COR-L47 (cell line): ENCODE measurements at regions not wholly inside any gene's neighbourhood (a gene's known extent, or its start where the extent isn't known, plus 50 kb on each side); places are given as distances from the start of the nearest gene placed in this dataset.

Experiments
- DNase-seq: peaks from one replicate; lab custom pipeline; 2025; lab: John Stamatoyannopoulos, UW

DNA sequence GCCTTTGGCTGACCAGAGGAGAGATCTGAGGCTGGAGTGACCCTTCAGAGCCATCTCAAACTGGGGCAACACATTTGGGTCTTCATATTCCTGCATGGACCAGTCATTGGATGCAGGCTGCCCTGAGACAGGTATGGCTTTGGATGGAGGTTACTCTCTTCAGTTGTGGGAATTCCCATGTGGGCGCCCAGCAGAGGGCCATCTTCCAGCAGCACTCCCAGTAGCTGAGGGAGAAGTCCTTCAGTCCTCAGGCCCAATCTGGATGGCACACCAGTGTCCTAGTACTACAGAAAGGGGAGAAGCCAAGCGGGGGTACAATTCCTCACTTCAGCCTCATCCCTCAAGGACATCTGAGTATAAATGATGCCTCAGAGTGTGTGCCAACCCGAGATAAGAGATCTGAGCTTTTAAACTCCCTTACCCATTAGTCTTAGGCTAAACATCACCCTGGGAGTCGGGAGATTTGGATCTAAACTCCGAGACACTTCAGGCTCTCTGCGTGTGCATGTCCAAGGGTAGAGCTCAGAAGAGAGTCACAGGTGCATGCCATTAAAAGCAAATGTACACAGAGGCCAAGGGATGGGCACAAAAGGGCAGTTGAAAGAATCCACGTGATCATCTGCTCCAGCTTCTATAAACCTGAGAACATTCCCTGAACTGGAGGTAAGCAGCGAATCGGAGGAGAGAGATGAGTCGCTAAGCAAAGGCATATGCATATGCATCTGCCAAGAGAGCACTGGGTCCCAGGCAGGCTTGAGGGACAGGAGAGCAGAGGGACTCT, 204.6 kb downstream of the CD83 start:
- no peak for DNase-seq

DNA sequence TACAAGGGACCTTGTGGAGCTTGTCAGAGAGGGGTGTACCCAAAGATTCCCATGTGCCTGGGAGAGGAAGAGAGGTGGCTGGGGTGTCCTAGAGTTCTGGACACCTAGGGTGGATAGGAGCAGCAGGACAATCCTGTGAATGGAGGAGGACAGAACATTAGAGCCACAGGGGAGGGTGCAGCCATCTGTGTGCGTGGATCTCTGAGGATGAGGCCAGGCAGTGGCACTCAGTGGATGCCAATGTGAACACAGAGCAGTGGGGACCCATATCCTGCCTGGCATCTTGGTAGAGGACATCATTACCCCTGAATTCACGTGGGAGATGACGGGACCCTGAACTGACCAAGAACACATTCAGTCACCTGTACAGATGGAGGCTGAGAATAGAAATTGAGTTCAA, 205.3 kb downstream of the CD83 start:
- DNase-seq = no peak

GRCh38 chr6:14326774-14327173, 209.2 kb downstream of the CD83 start:
- DNase-seq = no peak

GRCh38 chr6:14328163-14328562, 210.6 kb downstream of the CD83 start:
- DNase-seq = no peak

DNA sequence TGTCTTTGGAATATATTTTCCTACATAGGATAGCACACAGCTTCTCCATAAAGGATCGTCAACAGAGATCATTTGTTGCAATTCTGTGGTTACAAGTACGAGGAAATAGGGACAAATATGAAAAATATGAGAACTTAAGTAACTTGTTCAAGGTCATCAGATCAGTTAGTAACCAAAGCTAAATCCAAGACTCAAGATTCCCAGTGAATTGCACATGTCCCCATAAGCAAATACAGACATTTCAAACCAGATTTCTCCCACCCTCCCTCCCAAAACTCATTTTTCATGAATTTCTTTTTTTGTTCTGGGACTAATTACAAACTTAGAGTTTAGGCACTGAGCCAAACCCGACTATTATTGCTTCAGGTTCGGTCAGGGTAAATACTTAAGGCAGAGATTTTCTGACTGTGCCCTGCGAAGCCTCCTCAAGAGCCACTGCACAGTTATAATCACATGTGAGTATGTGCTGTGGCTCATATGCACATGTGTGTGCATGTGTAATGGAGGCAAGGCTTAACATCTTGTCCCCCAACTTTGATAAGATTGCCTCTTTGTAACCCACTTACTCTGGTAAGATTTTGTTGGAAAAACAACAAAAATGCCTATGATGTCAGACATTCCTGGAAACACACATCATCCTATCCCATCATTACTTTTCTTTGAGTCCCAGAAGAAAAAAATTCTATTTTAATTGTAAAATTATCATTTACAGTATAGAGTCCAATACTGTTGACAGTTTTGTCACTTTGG, 216.2 kb downstream of the CD83 start:
- no peak for DNase-seq

DNA sequence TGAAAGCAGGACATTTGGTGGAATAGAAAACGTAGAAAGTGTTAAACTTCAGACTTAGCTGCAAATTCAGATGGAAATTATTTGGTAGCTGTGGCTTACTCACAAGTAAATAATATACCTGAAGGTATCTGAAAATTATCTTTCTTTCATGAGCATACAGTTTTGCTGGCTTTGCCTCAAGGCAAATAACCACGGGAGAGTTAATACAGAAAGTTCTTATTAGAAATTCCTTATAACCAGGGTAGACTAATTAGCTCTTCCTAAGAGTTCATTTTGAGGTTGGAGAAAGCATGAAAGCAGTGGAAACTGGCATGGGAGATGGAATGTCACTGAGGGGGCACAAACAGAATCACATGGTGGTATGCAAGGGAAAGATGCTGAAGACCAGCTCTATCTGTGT, 217.5 kb downstream of the CD83 start:
- no peak for DNase-seq

- no peak for DNase-seq
Observed at GRCh38 chr6:14337152-14337551, 219.6 kb downstream of the CD83 start.

GRCh38 chr6:14339172-14339571, 221.6 kb downstream of the CD83 start:
- DNase-seq = no peak

DNA sequence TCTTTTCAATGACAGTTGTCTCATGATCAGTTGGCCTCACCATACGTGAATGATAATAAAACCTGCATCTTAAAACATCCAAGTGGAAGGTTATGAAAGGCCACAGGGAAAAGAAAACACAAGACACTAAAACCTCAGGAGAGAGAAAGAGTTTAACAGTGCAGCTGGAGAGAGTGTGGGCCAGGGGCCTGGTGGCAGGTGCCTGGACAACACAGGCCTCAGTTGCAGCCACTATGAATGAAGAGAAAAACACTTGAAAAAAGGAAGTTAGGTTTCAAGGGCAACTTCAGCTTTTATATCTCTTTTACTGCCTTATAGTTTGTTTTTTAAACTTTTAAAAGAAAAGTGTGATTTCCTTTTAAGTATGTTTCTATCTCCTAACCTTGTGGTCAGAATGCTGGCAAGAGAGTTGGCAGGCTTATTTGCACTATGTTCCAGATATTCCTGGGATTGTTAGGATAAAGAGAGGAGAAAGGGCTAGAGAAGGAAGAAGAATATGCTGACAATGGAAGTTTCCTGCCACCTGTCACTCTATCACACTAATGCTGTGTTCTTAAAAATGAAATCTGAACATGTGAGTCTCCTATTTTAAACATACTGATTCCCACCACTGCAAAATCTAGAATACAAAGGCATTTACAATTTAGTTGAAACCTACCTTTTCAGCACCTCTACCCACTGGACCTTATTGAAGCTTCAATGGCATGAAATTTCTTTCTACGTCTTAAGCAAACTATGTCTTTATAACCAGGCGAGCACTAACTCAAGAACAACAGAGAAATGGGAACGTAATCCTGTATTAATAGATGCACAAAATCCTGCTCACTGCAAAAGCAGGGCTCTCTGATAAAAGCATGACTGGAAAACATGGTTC, 222.4 kb downstream of the CD83 start:
- no peak for DNase-seq

- DNase-seq = no peak
Observed at GRCh38 chr6:14344486-14344885, 226.9 kb downstream of the CD83 start.

GRCh38 chr6:14348389-14348788, 230.8 kb downstream of the CD83 start:
- DNase-seq = no peak

DNA sequence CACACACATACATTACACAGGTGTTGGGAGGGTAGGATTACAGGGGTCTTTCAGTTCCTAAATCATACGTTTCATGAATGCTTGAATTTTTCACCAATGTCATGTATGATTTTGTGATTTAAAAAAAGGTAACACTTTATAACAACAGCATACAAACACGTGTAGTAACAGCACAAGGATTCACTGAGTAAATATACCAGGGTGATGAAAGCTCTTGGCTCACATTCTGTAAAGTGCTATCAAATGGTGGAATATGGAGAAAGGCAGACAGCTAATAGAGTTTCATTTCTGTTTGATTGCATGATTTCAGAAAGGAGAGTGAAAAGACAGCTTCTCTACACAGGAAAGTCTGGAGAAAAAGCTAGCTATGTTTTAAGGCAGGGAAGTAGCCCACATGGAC, 231.9 kb downstream of the CD83 start:
- no peak for DNase-seq

- no peak for DNase-seq
Observed at GRCh38 chr6:14350210-14350609, 232.6 kb downstream of the CD83 start.

DNA sequence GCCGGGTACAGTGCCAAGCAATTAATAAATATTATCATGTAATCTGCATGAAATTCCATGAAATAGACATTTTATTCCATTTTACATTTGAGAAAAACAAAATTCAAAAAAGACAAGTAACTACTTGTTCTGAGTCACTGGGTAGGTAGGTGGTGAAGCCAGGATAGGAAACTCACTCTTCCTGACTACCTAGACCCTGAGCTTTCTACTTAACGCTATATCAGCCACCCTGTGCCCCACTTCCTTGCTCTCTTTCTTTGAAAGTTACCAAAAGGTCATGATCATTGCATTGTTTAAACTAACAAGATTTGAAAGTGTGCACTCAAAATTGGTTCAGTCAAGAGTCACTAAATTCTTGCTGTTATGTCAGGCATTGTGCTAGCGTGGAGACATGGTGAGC, 235.7 kb downstream of the CD83 start:
- DNase-seq = no peak

- no peak for DNase-seq
Observed at GRCh38 chr6:14353798-14354197, 236.2 kb downstream of the CD83 start.

DNA sequence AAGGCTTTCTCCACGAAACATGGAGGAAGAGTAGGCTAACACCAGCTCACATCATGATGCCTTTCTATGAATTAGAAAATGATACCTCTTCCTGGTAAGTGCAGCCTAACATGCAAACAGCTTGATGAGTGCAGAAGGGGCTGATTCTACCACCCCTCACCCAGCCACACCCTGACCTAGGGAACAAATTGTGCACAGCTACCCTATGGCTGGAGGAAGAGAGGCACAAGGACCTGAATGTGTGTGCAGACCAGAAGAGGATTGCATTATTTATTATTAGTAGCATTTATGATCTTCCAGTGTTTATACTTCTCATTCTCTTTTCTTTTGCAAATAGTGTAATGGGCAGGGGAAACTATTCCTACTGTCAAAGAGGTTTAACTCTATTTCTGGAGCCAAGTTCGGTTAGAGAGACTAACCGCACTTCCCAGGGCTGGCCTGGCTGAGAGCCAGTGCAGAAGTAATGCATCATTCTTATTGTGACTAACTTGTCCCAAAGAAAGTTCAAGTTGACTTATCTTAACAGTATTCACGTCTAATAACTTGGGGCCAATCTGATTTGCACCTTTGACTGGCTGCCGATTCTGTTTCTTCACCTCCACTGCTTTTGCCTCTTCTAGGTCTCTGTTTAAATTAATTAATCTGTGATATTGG, 237.5 kb downstream of the CD83 start:
- DNase-seq = no peak

DNA sequence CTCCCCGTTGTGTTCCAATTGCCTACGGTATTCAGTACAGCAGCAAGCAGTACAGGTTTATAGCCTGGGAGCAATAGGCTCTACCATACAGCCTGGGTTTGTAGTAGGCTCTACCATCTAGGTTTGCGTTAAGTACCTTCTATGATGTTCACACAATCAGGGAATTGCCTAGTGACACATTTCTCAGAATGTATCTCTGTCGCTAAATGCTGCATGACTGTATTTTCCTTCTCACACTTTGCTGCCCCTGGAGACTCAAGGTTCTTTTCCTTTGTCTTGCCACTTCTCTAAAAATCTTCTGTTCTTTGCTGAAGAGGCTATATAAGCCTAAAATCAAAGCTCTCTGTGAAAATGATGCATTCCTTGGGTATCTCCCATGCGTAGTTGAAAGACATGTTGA, 241.9 kb downstream of the CD83 start:
- no peak for DNase-seq

GRCh38 chr6:14360565-14360964, 243.0 kb downstream of the CD83 start:
- no peak for DNase-seq

- no peak for DNase-seq
Observed at GRCh38 chr6:14361297-14361696, 243.7 kb downstream of the CD83 start.

- no peak for DNase-seq
Observed at GRCh38 chr6:14361956-14362587, 244.5 kb downstream of the CD83 start.

DNA sequence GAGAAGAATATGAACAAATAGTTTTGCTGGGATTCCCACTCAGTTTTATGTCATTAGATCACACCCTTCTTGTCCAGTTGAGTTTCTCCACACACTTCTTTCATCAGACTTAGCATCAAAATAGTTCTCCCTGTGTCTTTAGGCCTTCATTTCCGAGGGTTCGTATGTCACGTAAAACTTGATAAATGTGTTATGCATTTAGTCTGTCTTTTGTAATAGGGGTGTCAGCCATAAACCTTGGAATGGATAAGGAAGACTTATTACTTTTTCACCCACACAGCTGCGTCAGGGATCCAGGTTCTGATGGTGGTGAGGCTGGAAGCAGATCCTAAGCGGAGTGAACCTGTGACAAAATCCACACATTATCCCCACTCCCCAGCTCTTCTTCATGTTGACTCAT, 246.8 kb downstream of the CD83 start:
- no peak for DNase-seq

- DNase-seq = no peak
Observed at GRCh38 chr6:14365393-14365792, 247.8 kb downstream of the CD83 start.
